Lower leg skin (tissue), 4 donors: ENCODE measurements at regions not wholly inside any gene's neighbourhood (a gene's known extent, or its start where the extent isn't known, plus 50 kb on each side); places are given as distances from the start of the nearest gene placed in this dataset.
"Not testable (repeated sequence)": the region's sequence is repeated elsewhere in the genome, so short reads cannot be mapped to it uniquely, and the experiment has no call there.

Source experiments
- DNase-seq, 2 donors: peaks; one replicate each; pipeline ENCODE4 v3.0.0-alpha.2; 2019; ENCODE audit warnings: low spot score in 2 of 2
- H3K4me3 ChIP-seq: fragments of 200-600 bp; sonication (generic); 2 replicates; pipeline ENCODE4 v1.5.1; 2017; ENCODE audit warnings: mild to moderate bottlenecking, low read depth; ENCODE audit not compliant: poor library complexity, severe bottlenecking
- CTCF ChIP-seq, 3 donors: fragments of 450-650 bp; IDR thresholded peaks; one replicate each; pipeline ENCODE4 v1.5.1; 2016; ENCODE audit warnings: antibody characterized with exemption in 3 of 3, mild to moderate bottlenecking in 3 of 3, moderate library complexity in 2 of 3
- POLR2A ChIP-seq, 2 donors: fragments of 450-650 bp; IDR thresholded peaks; one replicate each; pipeline ENCODE4 v1.6.1; 2016 to 2017; ENCODE audit warnings: antibody characterized with exemption in 2 of 2, mild to moderate bottlenecking in 1 of 2, moderate library complexity in 1 of 2
- WGBS, 2 donors: methylation state at CpG; one replicate each; pipeline ENCODE4 v1.1.5; 2018; 5-methylcytosine and 5-hydroxymethylcytosine counted together
- intact Hi-C: fragments of 100-400 bp; cut with DNase I; formaldehyde crosslinking; loops from one replicate; pipeline ENCODE4 v1.15.0; 2023; ENCODE audit warnings: low total_unique reads

DNA sequence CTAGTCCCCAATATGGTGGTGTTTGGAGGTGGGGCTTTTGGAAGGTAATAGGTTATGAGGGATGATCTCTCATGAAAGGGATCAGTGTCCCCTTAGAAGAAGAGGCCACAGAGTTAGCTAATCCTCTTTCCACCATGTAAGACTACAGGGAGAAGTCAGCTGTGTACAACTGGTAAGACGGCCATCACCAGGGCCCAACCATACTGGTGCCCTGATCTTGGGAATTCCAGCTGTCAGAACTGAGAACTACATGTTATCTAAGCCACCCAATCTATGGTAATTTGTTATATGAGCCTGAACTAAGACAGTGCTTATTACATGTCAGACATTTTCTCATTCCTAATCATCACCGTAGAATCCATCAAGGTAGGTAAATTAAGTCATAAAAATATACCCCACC is 77.7 kb upstream of the ZNF217 start:
- no peak overlapping the region for H3K4me3 ChIP-seq
- 96 to 97% methylated on average over 2 of the region's 2 CpGs for WGBS, 2 donors
- no peak for DNase-seq
- TF ChIP-seq CTCF (IDR thresholded peaks at IDR 0.05) (no peak), POLR2A (IDR thresholded peaks at IDR 0.05) (no peak)
- intact Hi-C loops, result loop anchor here (10.0 kb wide), 1 partner anchor 53 kb away; no protein-coding TSS in a partner anchor

DNA sequence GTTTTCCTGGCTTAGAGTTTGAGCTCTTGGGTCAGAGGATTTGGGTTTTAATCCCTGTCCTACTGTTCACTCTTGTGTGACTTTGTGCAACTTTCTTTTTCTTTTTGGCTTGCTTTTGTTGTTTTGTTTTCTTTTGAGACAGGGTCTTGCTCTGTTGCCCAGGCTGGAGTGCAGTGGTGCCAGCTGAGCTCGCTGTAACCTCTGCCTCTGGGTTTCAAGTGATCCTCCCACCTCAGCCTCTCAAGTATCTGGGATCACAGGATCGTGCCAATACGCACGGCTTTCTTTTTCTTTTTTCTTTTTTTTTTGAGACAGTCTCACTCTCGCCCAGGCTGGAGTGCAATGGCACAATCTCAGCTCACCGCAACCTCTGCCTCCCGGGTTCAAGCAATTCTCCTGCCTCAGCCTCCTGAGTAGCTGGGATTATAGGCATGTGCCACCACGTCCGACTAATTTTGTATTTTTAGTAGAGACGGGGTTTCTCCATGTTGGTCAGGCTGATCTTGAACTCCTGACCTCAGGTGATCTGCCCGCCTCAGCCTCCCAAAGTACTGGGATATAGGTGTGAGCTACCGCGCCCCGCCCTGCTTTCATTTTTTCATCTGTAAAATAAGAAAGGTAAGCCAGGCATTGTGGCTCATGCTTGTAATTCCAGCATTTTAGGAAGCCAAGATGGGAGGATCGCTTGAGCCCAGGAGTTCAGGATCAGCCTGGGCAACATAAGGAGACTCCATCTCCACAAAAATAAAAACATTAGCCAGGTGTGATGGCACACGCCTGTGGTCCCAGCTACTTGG is 76.1 kb upstream of the ZNF217 start:
- H3K4me3 ChIP-seq, result not testable (repeated sequence)
- DNase-seq, result peak in 1 of 2 donors; percentile 70
- intact Hi-C loops, result loop anchor here (10.0 kb wide), 1 partner anchor 55 kb away; no protein-coding TSS in a partner anchor
- WGBS, 2 donors, result 92 to 93% methylated on average over 16 of the region's 16 CpGs

GRCh38 chr20:53668992-53669391 is 75.4 kb upstream of the ZNF217 start:
- DNase-seq, result peak in 1 of 2 donors; percentile 7
- no peak for TF ChIP-seq POLR2A (IDR thresholded peaks at IDR 0.05)
- TF ChIP-seq CTCF (IDR thresholded peaks at IDR 0.05), result no peak
- no peak overlapping the region for H3K4me3 ChIP-seq
- 88% methylated on average over 9 of the region's 9 CpGs for WGBS, 2 donors
- intact Hi-C loops, result no loop called here

DNA sequence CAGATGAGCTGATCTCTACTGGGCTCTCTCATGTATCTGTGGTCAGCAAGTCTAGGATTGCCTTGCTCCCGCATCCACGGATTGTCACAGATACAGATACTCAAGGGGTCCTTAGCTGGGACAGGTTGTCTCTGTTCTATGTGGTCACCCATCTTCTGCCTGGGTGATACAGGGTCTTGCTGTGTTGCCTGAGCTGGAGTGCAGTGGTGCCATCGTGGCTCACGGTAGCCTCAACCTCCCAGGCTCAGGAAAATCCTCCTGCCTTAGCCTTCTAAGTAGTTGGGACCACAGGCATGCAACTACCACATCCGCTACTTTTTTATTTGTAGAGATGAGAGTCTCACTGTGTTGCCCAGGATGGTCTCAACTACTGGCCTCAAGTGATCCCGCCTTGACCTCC is 72.5 kb upstream of the ZNF217 start:
- peak in 1 of 2 donors; percentile 53 for DNase-seq
- TF ChIP-seq CTCF (IDR thresholded peaks at IDR 0.05), result no peak
- no peak for TF ChIP-seq POLR2A (IDR thresholded peaks at IDR 0.05)
- 92 to 99% methylated on average over 6 of the region's 6 CpGs for WGBS, 2 donors
- H3K4me3 ChIP-seq, result no peak overlapping the region
- intact Hi-C loops, result no loop called here

DNA sequence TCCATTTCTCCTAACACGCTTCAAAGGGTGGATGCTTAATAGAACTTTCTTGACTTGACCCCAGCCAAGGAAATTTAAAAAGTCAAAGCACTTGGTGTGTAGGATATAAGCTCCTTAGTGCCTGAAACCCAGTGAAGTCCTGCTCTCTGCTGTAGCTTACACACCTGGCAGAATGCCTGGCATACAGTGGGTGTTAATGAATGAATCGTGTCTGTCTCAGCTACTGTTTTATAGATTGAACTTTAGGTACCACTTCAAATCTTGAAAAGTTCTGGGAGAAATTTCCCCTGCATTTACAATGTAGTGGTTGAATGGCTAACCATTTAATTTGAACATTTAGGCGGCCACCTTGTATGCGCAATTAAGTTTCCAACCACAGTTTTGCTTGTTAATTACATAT is 70.5 kb upstream of the ZNF217 start:
- intact Hi-C loops, result no loop called here
- H3K4me3 ChIP-seq, result no peak overlapping the region
- peak in 1 of 2 donors; percentile 26 for DNase-seq
- no peak for TF ChIP-seq CTCF (IDR thresholded peaks at IDR 0.05)
- TF ChIP-seq POLR2A (IDR thresholded peaks at IDR 0.05), result no peak
- WGBS, 2 donors, result 80 to 86% methylated on average over 4 of the region's 4 CpGs

DNA sequence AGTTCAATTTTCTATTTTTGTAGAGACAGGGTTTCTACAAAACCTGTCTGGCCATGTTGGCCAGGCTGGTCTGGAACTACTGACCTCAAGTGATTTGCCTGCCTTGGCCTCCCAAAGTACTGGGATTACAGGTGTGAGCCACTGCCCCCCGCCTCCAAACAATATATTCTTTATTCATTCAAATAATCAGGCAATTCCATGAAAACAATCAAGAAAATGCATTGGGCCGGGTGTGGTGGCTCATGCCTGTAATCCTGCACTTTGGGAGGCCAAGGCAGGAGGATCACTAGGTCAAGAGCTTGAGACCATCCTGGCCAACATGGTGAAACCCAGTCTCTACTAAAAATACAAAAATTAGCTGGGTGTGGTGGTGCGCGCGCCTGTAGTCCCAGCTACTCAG is 69.9 kb upstream of the ZNF217 start:
- peak in 1 of 2 donors; percentile 50 for DNase-seq
- intact Hi-C loops, H3K4me3 ChIP-seq: not testable (repeated sequence)
- 98 to 99% methylated on average over 5 of the region's 5 CpGs for WGBS, 2 donors

DNA sequence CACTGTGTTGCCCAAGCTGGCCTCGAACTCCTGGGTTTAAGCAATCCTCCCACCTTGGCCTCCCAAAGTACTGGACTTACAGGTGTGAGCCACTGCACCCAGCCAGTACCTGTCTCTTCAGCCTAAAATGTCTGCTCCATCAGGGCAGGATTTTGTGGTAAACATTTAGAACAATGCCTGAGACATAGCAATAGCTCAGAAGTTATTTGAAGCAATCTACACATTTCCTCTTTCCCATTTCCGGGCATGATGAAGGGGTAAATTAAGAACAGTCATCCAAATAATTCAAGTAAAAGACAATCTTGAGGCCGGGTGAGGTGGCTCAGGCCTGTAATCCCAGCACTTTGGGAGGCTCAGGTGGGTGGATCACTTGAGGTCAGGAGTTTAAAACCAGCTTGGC is 69.0 kb upstream of the ZNF217 start:
- WGBS, 2 donors, result 70 to 74% methylated on average over 3 of the region's 3 CpGs

More for the DNA sequence above, 69.0 kb upstream of the ZNF217 start:
- DNase-seq, result no peak
- TF ChIP-seq CTCF (IDR thresholded peaks at IDR 0.05) (no peak), POLR2A (IDR thresholded peaks at IDR 0.05) (no peak)
- no peak overlapping the region for H3K4me3 ChIP-seq
- intact Hi-C loops, result no loop called here
